ENCODE measurements at regions not wholly inside any gene's neighbourhood (a gene's known extent, or its start where the extent isn't known, plus 50 kb on each side); places are given as distances from the start of the nearest gene placed in this dataset.

- Histone ChIP-seq H3K9me3 (ENCODE audit: low read length) (no peaks in the 10 kb centered on the region), H3K79me2 (replicated peaks; ENCODE audit: insufficient read depth, low read length) (no peaks in the 10 kb centered on the region), H3K27me3 (ENCODE audit: insufficient read depth, low read depth, low read length) (no peaks in the 10 kb centered on the region), H2AFZ (ENCODE audit: low read depth, low read length) (no peak overlapping the region), H3K4me3 (ENCODE audit: low read length) (no peak overlapping the region), H3F3A (ENCODE audit: insufficient read depth, low read length, poor library complexity, severe bottlenecking) (no peaks in the 10 kb centered on the region), H3K36me3 (ENCODE audit: insufficient read depth, low read length) (no peaks in the 10 kb centered on the region), H3K27ac (ENCODE audit: low read length) (no peak overlapping the region), H3K4me2 (ENCODE audit: low read length) (no peak overlapping the region), H4K20me1 (ENCODE audit: insufficient read depth) (no peaks in the 10 kb centered on the region), H3K9ac (ENCODE audit: low read length) (no peak overlapping the region), H3K9me2 (ENCODE audit: insufficient read depth, low read length) (no peaks in the 10 kb centered on the region)
- no peak for TF ChIP-seq RAD21 (conservative IDR thresholded peaks at IDR 0.05)
- no peak for TF ChIP-seq REST (IDR thresholded peaks at IDR 0.05; ENCODE audit: borderline replicate concordance)
- TF ChIP-seq SMC3 (conservative IDR thresholded peaks at IDR 0.05; ENCODE audit: poor library complexity) = no peak
These were observed 592.9 kb downstream of the TFAP2B start for GRCh38 chr6:51411496-51412125.

DNA sequence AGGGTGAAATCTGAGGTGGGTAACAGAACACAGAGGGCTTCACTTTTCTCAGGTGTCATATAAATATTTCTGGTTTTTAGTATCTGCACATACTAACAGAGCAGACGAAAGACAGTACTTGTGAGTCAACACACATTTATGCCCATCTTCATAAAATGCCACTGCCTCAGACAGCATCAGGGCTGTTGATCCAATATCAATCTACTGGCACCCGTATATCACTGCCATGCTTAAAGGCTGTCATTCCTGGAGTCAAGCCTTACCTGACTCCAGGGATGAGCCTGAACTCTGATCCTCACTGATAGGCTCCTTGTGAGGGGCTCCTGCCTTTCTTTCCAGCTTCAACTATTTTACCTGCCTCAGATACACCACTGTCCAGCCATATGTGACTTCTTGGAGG, 595.7 kb downstream of the TFAP2B start:
- Histone ChIP-seq H3K9me2 (ENCODE audit: insufficient read depth, low read length) (no peaks in the 10 kb centered on the region), H3K79me2 (replicated peaks; ENCODE audit: insufficient read depth, low read length) (no peaks in the 10 kb centered on the region), H2AFZ (ENCODE audit: low read depth, low read length) (no peak overlapping the region), H3K27ac (ENCODE audit: low read length) (no peak overlapping the region), H3K9me3 (ENCODE audit: low read length) (no peaks in the 10 kb centered on the region), H3K4me2 (ENCODE audit: low read length) (no peak overlapping the region), H3K36me3 (ENCODE audit: insufficient read depth, low read length) (no peaks in the 10 kb centered on the region), H3K4me3 (ENCODE audit: low read length) (no peak overlapping the region), H3K9ac (ENCODE audit: low read length) (no peak overlapping the region), H4K20me1 (ENCODE audit: insufficient read depth) (no peaks in the 10 kb centered on the region), H3F3A (ENCODE audit: insufficient read depth, low read length, poor library complexity, severe bottlenecking) (no peaks in the 10 kb centered on the region), H3K27me3 (ENCODE audit: insufficient read depth, low read depth, low read length) (no peaks in the 10 kb centered on the region)
- TF ChIP-seq TAF1 (IDR thresholded peaks at IDR 0.05; ENCODE audit: low read depth) = no peak
- TF ChIP-seq REST (IDR thresholded peaks at IDR 0.05; ENCODE audit: borderline replicate concordance) = no peak
- TF ChIP-seq SMC3 (conservative IDR thresholded peaks at IDR 0.05; ENCODE audit: poor library complexity) = no peak
- TF ChIP-seq RAD21 (conservative IDR thresholded peaks at IDR 0.05) = no peak
- no peak for TF ChIP-seq EP300 (conservative IDR thresholded peaks at IDR 0.05; ENCODE audit: poor library complexity, severe bottlenecking)
- TF ChIP-seq MXI1 (conservative IDR thresholded peaks at IDR 0.05; ENCODE audit: poor library complexity, severe bottlenecking) = no peak
- no peak for TF ChIP-seq POLR2AphosphoS5 (IDR thresholded peaks at IDR 0.05)
- no peak for TF ChIP-seq CTCF (IDR thresholded peaks at IDR 0.05; ENCODE audit: poor library complexity, severe bottlenecking)

All from neural cell (in vitro differentiated cells).